Fibroblast of lung (primary cell): ENCODE measurements at regions not wholly inside any gene's neighbourhood (a gene's known extent, or its start where the extent isn't known, plus 50 kb on each side); places are given as distances from the start of the nearest gene placed in this dataset.

ENCODE experiments used
- CTCF ChIP-seq, 2 donors: IDR thresholded peaks in 1 of 2; conservative IDR thresholded peaks in 1 of 2; 1 replicate in 1 of 2; 2 replicates in 1 of 2; pipeline ENCODE4 v1.5.1; 2011 to 2012; ENCODE audit warnings: low read length in 2 of 2, control low read depth in 1 of 2, inconsistent platforms in 1 of 2, low read depth in 1 of 2, mild to moderate bottlenecking in 1 of 2
- EZH2 ChIP-seq: IDR thresholded peaks from 2 replicates; pipeline ENCODE4 v1.5.1; 2012; ENCODE audit warnings: low read length, control low read depth, mild to moderate bottlenecking; ENCODE audit errors: missing control alignments

DNA sequence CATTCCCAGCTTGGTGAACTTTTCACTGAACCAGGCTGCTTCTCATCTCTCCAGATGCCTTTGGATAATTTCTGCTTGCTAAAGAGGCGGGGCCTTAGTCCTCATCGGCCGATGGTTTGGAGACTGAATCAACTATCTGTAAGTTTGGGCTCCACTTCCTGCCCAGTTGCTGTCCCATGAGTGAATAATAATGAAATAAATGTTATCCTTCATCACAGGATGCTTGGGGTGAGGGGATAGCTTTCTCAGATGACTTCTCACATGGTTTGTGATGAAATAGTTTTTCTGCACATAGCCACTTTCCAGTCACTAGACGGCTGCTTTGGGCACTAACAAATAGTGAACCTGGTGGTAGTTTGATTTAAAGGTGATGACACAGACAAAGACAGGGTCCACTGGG lies 376.6 kb upstream of the TRIB2 start:
- TF ChIP-seq CTCF (conservative IDR thresholded peaks at IDR 0.05 in 1 of 2, IDR thresholded peaks at IDR 0.05 in 1 of 2; ENCODE audit: low read depth in 1 of 2, low read length in 2 of 2), result no peak
- no peak for TF ChIP-seq EZH2
